ENCODE measurements at regions not wholly inside any gene's neighbourhood (a gene's known extent, or its start where the extent isn't known, plus 50 kb on each side); places are given as distances from the start of the nearest gene placed in this dataset.

GRCh38 chr2:8489221-8489620 is 192.6 kb upstream of the ID2 start:
- TF ChIP-seq POLR2A (IDR thresholded peaks at IDR 0.05) (no peak), CTCF (IDR thresholded peaks at IDR 0.05) (no peak)

All from heart left ventricle (tissue), 13 donors.